NCI-H1436 (cell line): ENCODE measurements at regions not wholly inside any gene's neighbourhood (a gene's known extent, or its start where the extent isn't known, plus 50 kb on each side); places are given as distances from the start of the nearest gene placed in this dataset.

Source experiments
- DNase-seq: peaks from one replicate; lab custom pipeline; 2025; lab: John Stamatoyannopoulos, UW

DNA sequence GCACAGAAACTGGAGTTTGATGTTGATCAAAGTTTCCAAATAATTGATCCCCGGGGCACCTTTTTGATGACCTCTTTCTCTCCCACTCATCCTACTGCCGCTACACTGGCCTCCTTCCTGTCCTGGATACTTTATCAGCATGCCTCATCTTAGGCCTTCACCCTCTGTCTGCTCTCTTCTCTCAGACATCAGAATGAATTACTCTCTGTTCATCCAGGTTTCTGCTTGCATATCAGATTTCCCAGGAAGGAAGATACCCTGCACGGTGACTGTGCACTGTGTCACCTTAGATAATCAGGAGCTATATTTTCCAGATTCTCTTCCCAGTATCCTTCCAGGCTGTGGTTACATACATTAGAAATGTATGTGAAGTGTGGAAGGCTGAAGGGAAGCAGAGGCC, 397.0 kb downstream of the DIRAS2 start:
- no peak for DNase-seq

DNA sequence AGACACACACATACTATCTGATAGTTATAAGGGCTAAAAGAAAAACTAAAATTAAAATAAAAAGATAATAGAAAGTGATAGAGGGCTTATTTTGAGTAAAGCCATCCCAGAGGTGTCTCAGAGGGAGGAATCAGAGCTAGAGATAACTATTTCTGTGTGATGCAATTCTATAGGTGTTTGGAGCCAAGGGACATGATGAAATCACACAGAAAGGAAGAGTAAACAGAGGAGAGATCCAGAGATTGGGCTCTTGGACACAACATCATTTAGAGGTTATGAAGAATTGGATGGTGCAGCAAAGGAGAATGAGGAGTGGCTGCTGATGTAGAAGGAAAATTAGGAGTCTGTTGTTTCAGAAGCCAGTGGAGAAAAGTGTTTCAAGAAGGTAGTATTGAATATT, 393.5 kb downstream of the DIRAS2 start:
- DNase-seq = no peak

DNA sequence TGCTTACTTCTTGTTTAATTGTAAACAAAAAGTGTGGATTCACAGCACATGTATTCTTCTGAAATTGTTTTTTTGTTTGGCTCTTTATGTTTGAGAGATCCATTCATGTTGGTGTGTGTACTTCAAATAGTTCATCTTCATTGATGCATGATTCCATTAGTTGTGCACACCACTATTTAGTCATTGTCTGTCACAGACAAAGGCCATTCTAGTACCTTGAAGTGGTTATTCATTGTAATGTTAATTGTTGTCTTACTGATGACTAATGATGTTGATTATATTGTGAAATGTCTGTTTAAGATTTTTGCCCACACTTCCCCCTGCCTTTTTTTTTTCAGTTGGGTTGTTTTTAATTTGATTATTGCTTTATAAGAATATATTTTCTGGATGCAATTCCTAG, 391.3 kb downstream of the DIRAS2 start:
- no peak for DNase-seq

DNA sequence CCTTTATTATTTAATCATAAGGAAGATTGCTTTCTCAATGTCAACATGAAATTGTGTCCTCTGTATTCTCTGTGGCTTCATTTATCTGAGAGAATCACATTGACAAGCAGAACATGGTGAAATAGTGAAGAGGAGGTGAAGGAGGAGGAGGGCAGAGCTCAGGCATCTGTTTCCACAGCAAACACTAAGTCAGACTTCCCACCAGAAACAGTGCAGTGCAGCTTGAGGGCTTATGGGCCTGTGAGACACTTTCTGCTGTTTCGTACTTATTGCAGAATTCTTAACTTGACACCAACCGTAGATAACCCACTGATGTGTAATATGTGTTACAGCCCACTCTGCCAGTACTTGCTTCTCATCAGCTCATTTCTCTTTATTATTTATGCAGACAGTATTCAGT, 386.3 kb downstream of the DIRAS2 start:
- DNase-seq = no peak

DNA sequence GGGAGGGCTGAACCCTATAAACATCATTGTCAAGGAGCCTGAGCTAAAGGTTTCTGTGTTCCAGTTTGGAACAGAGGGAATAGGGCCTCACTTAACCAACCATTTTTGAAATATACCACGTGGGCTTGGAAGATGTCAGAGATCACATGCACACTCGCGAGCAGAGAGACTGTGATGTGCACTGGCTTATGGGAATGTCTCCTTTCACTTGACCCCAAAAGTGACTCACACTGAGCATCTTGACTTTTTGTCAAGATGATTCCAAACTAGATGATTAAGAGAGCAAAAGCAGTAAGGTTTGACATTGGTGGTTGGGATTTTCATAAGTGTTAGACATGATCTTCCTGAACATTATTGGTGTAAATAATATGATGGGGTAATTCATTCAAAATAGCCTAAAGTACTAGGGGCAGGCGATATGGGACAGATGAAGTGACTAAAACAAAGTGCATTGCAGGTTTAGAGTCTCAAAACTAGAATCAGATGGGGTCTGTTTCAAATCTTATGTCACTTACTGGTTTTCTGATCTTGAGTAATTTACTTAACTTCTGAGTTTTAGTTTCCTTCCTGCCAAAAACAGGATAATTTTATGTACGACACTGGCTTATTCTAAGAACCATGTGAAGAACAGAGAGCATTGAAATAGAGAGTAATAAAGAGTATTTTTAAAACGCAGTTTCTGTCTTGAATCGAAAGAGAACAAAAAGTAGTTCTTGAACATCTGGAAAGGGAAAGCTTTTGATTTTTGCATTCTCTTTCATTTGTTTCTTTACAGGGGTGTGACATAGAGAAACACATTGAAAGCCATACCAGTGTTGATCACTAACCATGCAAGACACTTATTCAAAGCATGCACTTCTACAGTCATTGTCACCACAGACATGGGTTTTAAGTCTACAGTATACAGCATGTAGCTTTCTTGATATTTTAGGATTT, 383.0 kb downstream of the DIRAS2 start:
- no peak for DNase-seq

DNA sequence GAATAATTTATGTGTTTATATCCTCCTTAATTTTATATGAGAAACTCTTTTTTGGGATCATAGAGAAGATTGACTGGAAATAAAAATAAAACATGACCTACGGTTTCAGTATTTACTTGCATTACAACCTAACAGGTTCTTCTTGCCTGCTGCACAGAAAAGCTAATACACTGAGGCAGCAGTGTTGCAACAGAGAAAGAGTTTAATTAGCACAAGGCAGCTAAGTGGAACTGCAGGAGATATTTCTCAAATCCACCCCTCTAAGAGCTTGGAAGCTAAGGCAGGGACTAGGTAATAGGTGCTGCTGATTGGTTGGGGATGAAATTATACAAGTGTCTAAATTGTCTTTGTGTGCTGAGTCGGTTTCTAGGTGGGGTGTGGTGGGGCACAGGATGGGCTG, 380.9 kb downstream of the DIRAS2 start:
- no peak for DNase-seq

DNA sequence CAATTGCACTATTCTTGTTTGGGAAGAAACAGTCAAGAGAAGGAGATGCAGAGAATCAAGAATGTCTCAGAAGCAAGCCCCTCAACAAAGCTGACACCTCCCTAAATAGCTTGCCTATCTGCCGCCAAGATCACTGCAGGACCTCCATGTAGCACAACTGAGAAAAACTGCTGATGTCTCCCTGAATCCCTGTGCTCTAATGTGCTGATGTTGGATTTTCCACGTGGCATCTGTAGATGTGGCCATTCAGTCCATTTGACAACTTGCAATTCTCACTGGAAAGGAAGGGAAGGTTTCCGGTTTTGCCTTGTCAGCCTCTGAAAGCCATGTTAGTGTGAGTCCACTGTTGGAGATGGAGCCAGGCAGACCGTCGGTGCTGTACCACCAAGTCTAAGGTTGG, 374.0 kb downstream of the DIRAS2 start:
- DNase-seq = no peak

DNA sequence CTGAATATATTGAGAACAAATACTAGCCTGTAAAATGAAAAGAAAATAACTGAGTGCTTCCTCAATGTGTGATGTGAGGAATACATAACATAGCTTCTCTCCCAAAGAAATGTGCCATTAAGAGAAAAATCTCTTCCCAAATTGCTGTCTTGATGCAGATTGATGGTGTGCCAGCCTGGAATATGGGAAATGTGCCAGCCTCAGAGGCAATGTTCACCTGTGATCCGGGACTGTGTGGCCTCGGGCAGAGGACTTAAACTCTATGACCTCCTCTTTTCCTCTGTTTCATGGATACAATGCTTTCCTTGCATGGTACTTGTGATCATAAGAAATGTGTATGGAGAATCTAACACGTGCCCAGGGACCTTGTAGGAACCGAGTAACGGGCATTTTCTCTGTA, 370.9 kb downstream of the DIRAS2 start:
- no peak for DNase-seq

DNA sequence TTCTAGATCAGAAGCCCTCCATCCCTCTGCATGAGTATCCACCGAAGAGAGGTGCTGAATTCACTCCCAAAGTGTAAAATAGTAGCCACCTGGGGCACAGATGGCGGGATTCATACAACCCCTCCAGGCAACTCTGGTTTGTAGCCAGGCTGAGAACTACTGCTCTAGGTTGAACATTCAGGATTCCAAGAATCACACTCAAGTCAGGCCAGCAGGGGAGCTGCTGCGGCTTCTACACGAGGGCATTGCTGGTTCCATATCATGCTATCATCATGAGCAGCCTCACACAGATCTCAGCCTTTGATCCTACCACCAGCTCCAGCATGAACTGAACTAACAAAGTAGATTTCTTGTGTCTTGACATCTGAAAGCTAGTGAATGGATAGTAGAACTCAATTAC, 367.9 kb downstream of the DIRAS2 start:
- DNase-seq = no peak

DNA sequence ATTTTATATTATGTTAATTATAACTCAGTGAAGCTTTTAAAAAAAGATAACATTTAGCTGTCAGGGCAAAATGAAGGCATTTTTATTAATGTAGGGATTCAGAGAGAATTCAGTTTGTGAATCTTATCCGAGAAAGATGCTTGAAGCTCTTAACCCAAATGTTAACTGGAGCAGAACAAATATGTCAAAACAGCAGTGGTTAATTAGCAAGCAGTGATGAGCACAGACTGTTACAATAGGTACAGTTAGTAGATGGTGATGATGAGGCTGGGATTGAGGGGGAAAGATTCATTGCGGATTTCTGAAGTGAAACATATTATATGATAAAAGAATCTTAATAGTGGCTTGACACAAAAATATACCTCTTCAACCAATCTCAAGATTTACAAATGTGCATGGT, 356.7 kb downstream of the DIRAS2 start:
- DNase-seq = no peak

DNA sequence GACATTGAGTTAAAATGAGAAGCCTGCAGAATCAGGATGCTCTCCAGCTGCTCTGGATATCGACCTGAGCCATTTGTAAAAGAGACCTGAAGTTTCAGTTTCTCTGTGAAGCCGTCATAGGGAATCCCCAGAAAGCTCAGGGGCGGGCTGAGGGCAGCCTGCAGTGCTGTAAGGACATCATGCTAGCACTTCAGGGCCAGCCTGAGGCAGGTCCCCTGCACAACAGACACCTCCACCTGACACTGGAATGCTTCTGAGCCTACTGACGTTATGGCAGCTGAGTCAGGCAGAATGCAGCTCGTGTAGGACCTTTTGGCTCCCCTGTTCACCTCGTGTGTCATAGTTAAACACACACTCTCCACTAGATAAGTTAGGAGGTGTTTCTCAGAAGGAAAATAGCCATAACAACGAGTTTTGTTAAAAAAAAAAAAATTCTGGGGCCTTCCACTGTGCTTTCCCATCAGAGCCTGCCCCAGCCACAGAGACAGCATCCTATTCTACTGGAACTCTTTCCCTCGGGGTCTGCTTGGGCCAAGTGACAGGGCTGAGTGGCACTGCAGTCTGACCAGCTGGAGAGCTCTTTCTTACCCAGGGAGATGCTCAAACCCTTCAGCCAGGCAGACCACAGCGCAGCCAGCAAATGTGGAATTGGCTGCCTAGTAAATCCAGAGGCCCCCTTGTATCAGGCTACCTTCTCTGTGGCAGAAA, 354.9 kb downstream of the DIRAS2 start:
- DNase-seq = no peak

DNA sequence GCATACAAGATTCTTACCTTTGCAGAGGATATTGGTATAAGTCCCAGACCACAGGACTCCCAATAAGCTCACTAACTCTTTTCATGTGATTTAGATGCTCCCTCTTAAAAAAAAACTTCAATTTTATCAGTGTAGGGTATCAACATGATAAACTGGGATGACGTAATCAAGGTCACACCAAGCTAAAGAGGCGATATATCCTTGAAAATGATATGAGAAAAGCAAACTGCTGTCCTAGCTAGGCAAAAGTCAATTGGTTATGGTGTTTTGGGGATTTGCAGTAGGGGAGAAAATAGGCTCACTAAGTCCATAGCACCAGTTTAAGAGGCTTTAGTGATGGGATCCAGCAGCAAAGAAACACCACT, 354.4 kb downstream of the DIRAS2 start:
- no peak for DNase-seq

DNA sequence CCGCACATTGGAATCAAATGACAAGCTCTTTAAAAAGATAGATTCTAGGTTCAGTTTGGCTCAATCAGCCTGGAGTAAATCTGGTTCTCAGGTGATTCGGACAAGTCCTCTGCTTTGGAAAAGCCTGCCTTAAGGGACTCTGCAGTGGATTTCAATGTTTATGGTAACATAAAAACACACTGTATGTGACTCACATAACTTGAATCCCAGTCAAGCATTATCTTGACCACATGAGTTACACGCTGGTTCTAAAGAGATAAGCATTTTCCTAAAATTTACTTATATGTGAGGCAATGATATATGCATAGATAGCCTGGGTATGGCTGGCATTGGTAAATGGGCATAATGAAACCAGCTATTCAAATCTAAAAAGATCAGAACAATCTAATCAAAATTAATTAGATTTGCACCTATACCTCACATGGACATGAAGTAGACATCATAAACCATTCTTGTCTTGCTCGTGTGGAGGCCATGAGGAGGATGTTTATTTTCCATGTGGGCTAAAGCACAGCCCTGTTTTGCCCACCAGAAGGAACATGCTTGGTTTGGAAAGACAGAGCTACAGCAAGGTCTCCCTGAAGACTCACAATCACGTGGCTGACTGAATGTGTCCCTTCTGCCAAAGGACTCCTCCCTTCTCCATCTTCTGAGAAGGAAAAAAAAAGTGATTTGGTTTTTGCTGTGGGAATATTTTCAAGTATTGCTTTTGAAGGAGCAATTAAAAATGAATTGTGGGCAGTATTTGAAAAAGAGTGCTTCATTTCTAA, 351.7 kb downstream of the DIRAS2 start:
- DNase-seq = no peak

DNA sequence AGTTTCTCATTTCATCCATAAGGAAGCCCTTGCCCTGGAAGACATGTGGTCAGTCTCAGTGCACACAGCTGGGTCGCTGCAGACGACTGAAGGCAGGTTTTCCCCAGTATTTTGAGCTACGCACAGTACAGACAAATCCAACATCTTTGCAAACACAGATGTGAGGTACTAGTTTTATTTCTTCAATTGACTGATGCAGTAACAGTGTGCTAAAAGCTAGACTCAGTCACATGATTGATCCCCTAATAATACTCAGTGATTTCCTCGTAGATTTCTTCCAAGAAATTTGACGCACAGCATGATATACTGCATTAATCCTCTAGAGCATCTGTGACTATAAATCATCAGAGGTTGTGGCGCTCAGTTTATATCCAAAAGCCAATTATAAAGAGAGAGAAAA, 346.1 kb downstream of the DIRAS2 start:
- no peak for DNase-seq

DNA sequence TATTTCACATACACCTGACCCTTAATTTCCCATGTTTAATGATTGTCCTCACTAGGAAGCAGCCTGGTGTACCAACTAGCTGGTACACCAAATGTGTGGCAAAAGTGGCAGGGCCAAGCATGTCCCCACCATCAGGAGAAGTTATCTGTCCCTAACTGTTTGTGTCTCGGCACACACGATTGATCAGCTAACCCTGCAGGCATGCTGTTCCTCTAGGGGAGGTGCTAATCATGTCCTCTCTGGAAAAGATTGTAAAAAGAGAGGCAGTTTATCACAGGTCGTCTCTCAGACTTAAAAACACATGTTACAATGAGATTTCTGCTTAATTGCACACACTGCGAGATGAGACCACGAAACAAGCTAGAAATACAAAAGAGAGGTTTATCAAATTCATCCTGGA, 342.7 kb downstream of the DIRAS2 start:
- DNase-seq = no peak

DNA sequence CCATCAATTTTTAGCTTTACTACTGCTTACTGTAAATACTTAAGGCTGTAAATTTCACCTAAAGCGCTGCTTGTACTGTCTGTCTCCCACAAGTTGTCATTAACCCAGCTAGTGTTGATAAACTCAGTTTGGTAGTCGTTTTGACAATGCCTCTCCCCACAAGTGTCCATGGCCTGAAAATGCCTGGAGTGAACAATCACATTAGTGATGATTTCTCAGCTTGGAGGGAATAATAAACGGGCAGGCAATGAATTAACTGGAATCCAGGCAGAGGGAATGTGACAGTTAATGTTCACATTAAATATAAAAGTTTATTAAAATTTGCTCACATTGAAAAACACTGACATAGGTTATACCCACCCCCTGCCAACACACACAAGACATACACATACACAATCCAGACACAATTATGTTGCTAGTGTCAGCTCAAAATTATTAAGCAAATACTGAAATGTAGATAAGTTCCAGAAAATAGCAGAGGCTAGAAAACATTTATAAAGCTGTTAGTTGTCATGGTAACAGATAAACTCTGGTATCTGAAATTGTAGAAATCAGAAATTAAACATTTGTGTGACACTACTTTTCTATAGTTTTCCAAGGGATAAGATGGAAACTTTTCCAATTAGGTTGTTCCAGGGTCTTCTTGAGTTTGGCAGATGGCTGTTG, 341.9 kb downstream of the DIRAS2 start:
- no peak for DNase-seq

DNA sequence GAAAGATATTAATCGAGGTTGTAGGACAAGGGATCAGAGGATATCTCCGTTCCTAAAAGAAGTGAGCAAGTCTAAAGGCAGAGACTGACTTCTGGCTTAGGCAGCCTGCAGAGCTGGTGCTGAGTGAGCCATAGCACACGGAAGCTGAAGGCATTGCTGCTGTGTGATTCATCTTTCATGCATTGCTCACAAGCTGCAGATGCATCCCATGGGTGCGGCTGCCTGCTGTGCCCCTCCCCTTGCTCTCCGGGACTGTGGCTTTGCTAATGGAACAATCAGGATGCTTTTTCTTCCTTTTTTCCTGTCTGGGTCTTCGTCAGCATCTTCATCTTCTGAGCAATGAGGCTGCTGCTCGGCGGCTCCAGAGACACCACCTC, 341.4 kb downstream of the DIRAS2 start:
- DNase-seq = no peak

DNA sequence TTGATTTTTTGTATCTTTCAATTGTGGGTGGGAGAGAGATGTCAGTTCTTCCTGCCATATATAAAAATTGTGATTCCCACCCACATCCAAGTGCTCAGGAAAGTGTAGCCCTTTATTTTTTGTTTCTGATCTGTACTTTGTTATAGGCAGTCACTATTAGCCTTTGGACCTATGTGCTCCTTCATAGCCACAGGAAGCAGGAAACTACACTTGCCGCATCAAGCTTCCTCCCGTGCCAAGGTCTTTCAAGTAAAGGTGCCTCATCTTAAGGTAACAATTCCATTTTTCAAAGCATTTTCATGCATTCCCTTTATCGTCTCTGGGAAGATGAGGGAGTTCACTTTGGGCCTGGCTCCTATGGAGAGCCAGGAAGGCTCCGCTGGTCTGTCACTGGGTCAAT, 339.0 kb downstream of the DIRAS2 start:
- no peak for DNase-seq

DNA sequence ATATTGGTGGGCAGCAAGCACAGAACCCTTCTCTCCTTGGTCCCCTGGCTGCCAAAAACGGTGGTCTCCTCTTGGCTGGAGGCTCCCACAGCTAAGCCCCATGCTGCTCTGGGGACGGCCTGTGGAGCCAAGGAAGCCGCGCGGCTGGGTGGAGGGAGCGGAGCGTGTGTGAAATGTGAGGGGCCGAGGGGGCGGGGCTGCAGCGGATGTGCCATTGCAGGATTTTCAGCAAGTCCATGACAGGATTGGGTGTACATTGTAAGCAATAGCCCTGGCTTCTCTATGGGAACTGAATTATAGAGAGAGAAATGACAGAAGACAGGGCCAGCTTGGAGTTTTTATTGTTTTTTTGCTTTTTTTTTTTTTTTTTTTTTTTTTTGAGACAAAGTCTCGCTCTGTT, 336.5 kb downstream of the DIRAS2 start:
- DNase-seq = no peak

DNA sequence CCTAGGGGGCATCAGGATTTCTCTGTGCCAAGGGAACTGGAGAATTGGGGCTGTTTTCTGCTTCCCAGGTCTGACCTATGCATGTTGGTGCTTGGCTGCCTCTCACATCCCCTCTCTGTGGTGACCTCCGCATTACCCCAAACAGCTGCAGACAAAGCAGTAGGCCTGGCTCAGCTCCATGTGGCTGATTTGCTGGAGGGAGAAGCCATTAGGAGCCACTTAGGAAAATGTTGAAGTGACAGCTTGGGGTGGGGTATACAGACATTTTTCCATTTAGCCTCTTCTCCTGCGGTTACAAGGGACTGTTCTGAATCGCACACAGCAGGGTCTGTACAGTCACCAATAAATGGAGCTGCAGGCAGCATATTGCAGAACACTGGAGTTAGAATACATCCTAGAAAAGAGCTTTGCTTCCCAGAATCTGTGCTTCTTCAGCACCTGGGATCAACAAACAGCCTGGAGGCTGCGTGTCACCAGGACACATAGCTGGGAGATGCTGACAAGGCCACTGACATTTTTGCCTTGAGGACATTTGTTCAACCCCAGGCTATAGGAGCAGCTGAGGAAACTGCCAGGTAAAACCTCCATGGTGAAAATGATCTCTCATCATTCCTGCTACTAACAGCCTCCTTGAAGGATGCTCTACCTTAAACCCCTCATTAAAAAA, 335.3 kb downstream of the DIRAS2 start:
- no peak for DNase-seq

DNA sequence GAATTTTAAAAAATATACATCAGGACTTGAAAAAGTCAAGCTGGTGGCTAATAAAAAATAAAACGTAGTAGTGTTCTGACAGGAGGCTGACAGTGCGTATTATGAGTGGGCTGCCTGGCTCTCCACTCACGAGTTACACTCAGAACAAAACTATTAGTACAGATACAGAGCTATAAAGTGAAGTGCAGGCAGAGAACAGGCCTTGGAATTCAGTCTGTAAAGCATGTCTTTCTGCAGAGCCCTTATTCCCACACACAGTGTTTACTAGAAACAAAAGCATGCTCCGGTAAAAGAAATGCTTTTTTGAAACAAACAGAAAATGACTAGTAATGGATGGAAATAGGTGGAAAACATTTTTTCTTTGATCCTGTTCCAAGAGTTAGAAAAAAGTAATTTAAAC, 334.7 kb downstream of the DIRAS2 start:
- DNase-seq = no peak

DNA sequence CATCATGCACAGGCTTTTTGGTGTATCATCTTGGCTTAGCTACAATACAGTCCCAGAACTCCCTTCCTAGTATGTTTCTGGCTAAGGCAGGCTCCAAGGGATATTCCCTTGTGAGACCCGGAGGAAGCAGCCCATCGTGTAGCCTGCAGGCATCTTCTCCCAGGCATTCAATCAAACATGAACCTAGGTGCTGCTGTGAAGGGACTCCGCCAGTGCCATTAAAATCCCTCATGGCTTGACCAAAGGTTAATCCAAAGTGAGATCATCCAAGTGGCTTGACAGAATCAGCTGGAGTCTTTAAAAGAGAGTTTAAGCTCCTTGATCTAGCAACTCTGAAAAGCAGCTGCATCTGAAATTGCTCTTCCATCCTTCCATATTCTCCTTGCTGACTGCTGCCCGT, 333.9 kb downstream of the DIRAS2 start:
- no peak for DNase-seq
